Ascending aorta (tissue), 2 donors: ENCODE measurements at regions not wholly inside any gene's neighbourhood (a gene's known extent, or its start where the extent isn't known, plus 50 kb on each side); places are given as distances from the start of the nearest gene placed in this dataset.

ENCODE experiments used
- DNase-seq, 2 donors: peaks; one replicate each; pipeline ENCODE4 v3.0.0-alpha.2; 2019; ENCODE audit warnings: low spot score in 2 of 2
- H3K27ac ChIP-seq, 2 donors: fragments of 200-600 bp; sonication (generic); one replicate each; pipeline ENCODE4 v1.5.1; 2016 to 2017; ENCODE audit warnings: mild to moderate bottlenecking in 1 of 2
- H3K27me3 ChIP-seq: fragments of 200-600 bp; sonication (generic); one replicate; pipeline ENCODE4 v1.5.1; 2017
- H3K36me3 ChIP-seq, 2 donors: fragments of 200-600 bp; sonication (generic); one replicate each; pipeline ENCODE4 v1.5.1; 2016
- H3K4me1 ChIP-seq, 2 donors: fragments of 200-600 bp; sonication (generic); one replicate each; pipeline ENCODE4 v1.5.1; 2016 to 2017; ENCODE audit warnings: mild to moderate bottlenecking in 1 of 2
- H3K4me3 ChIP-seq, 2 donors: fragments of 200-600 bp; sonication (generic); one replicate each; pipeline ENCODE4 v1.5.1; 2016 to 2017; ENCODE audit warnings: mild to moderate bottlenecking in 1 of 2
- H3K9me3 ChIP-seq, 2 donors: fragments of 200-600 bp; sonication (generic); one replicate each; pipeline ENCODE4 v1.5.1; 2016
- CTCF ChIP-seq, 3 experiments: fragments of 200-600 bp in 2 of 3; fragments of 450-650 bp in 1 of 3; sonication (generic) in 2 of 3; IDR thresholded peaks; one replicate each; pipeline ENCODE4 v1.5.1; 2016 to 2019; ENCODE audit warnings: antibody characterized with exemption in 3 of 3, mild to moderate bottlenecking in 1 of 3, moderate library complexity in 1 of 3
- intact Hi-C: fragments of 100-400 bp; cut with DNase I; formaldehyde crosslinking; loops from one replicate; pipeline ENCODE4 v1.15.1; 2023

DNA sequence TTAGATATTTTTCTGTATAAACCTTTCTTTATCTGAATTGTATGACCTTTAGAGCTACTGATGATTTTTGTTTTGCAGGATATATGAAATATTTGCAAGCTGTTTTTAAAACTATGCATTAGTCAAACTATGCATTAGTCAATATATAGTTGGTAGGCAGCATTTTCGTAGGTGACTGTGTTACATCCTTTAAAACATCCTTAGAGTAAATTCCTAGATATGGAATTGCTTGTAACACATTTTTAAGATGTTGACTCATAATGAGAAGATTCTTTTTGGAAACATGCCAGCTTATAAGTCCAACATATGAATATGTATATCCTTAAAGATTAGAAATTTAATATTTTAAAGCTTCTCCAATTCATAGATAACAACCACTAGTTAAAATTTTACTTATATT is 1768.5 kb downstream of the PCDH7 start:
- Histone ChIP-seq H3K27ac (no peak overlapping the region), H3K36me3 (no peaks in the 10 kb centered on the region), H3K4me1 (no peaks in the 10 kb centered on the region), H3K9me3 (no peaks in the 10 kb centered on the region), H3K27me3 (no peaks in the 10 kb centered on the region), H3K4me3 (no peak overlapping the region)
- no peak for DNase-seq
- intact Hi-C loops, result no loop called here
- TF ChIP-seq CTCF (IDR thresholded peaks at IDR 0.05), result no peak

GRCh38 chr4:32499171-32499570 is 1779.0 kb downstream of the PCDH7 start:
- intact Hi-C loops, result no loop called here
- no peak for TF ChIP-seq CTCF (IDR thresholded peaks at IDR 0.05)
- Histone ChIP-seq H3K9me3 (no peaks in the 10 kb centered on the region), H3K36me3 (no peaks in the 10 kb centered on the region), H3K4me1 (no peaks in the 10 kb centered on the region), H3K27ac (no peak overlapping the region), H3K27me3 (no peaks in the 10 kb centered on the region), H3K4me3 (no peak overlapping the region)
- no peak for DNase-seq

DNA sequence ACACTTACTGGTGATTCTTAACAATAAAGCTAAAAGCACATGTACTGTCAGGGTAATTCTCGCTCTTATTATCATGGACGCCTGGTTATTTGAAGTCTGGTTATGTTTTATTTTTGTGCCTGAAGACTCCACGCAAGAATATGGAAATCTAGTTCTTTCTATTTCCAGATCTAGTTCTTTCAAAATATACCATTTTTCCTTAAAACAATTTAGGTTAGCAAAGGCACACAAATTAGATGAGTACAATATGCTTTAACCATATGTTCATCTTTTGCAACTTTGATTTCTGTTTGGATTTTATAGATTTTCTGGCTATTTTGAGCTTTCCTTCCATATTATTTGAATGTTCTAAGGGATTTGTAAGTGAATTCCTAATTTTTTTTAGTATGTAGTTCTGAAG is 1783.1 kb downstream of the PCDH7 start:
- Histone ChIP-seq H3K27ac (no peak overlapping the region), H3K4me1 (no peaks in the 10 kb centered on the region), H3K27me3 (no peaks in the 10 kb centered on the region), H3K36me3 (no peaks in the 10 kb centered on the region), H3K4me3 (no peak overlapping the region), H3K9me3 (no peaks in the 10 kb centered on the region)
- no peak for TF ChIP-seq CTCF (IDR thresholded peaks at IDR 0.05)
- intact Hi-C loops, result no loop called here
- DNase-seq, result no peak

DNA sequence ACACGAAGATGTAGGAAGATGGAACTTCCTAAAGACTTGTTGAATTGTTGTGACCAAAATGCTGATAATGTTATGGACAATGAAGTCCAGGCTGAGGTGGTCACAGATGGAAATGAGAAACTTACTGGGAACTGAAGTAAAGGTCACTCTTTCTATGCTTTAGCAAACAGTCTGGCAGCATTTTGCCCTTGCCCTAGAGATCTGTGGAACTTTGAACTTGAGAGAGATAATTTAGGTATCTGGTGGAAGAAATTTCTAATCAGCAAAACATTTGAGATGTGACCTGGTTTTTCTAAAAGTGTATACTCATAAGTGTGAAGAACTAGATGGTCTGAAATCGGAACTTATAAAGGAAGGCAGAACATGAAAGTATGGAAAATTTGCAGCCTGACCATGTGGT is 1785.9 kb downstream of the PCDH7 start:
- Histone ChIP-seq H3K4me3 (no peak overlapping the region), H3K27me3 (no peaks in the 10 kb centered on the region), H3K9me3 (no peaks in the 10 kb centered on the region), H3K36me3 (no peaks in the 10 kb centered on the region), H3K4me1 (no peaks in the 10 kb centered on the region), H3K27ac (no peak overlapping the region)
- TF ChIP-seq CTCF (IDR thresholded peaks at IDR 0.05), result no peak
- DNase-seq, result no peak
- intact Hi-C loops, result no loop called here

DNA sequence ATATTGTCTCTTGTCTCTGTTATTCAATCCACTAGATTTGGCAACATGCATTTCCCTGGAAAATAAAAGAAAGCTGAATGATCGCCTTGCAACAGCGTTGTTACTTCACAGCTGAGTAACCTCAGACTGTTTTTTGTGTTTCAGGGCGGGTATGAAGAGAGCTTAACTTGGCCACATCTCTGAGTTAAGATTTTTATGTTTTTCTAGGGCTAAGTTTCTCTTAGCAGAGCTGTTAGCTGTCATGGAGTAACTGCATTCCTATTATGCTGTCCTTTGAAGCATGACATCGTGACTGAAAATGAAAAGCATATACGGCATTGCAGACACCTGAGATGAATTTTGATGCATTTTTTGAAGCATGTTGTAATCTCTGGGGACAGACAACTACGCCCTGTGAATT is 1798.9 kb downstream of the PCDH7 start:
- TF ChIP-seq CTCF (IDR thresholded peaks at IDR 0.05), result no peak
- H3K27ac ChIP-seq, result no peak overlapping the region
- DNase-seq, result no peak

GRCh38 chr4:32525420-32525819 is 1805.3 kb downstream of the PCDH7 start:
- Histone ChIP-seq H3K27ac (no peak overlapping the region), H3K36me3 (no peaks in the 10 kb centered on the region), H3K27me3 (no peaks in the 10 kb centered on the region), H3K4me1 (no peaks in the 10 kb centered on the region), H3K4me3 (no peak overlapping the region), H3K9me3 (no peaks in the 10 kb centered on the region)
- intact Hi-C loops, result no loop called here
- TF ChIP-seq CTCF (IDR thresholded peaks at IDR 0.05), result no peak
- no peak for DNase-seq

More for the DNA sequence above, 1798.9 kb downstream of the PCDH7 start:
- Histone ChIP-seq H3K27me3 (no peaks in the 10 kb centered on the region), H3K4me3 (no peak overlapping the region), H3K9me3 (no peaks in the 10 kb centered on the region), H3K36me3 (no peaks in the 10 kb centered on the region), H3K4me1 (no peaks in the 10 kb centered on the region)
- intact Hi-C loops, result no loop called here
